ENCODE measurements at regions not wholly inside any gene's neighbourhood (a gene's known extent, or its start where the extent isn't known, plus 50 kb on each side); places are given as distances from the start of the nearest gene placed in this dataset.

GRCh38 chr9:14441976-14442651 lies 128.2 kb upstream of the NFIB start:
- DNase-seq (ENCODE audit: low read depth, low spot score) (no peak), FAIRE-seq (no peak)
- intact Hi-C loops (cut with micrococcal nuclease) = no loop called here
- no peaks in the 10 kb centered on the region for H3K9me1 ChIP-seq (replicated peaks; ENCODE audit: control insufficient read depth, extremely low read depth, insufficient read depth, low read length)
- H3K4me1 ChIP-seq (ENCODE audit: control insufficient read depth, extremely low read depth, insufficient read depth, low read length) = peaks cover 8% of the 10 kb centered on the region
- H3K9ac ChIP-seq (replicated peaks; ENCODE audit: extremely low read depth, insufficient read depth, low read length) = no peak overlapping the region
- H3K79me2 ChIP-seq (ENCODE audit: control insufficient read depth, insufficient read depth, low read length) = no peaks in the 10 kb centered on the region
- CTCF ChIA-PET = interaction anchor here (0.7 to 1.7 kb wide), 5 partner anchors 10 to 327 kb away, joined by 3 to 8 read pairs (median 5); no protein-coding TSS in a partner anchor
- no peak overlapping the region for H3K27ac ChIP-seq (ENCODE audit: insufficient read depth, low read depth, low read length)
- H3K4me2 ChIP-seq (ENCODE audit: insufficient read depth, low read length) = no peak overlapping the region
- dilution Hi-C loops (cut with MboI; ENCODE audit: extremely low pct_ligation_motif_present, low sequenced_read_pairs) = no loop called here
- H3K9me3 ChIP-seq (replicated peaks; ENCODE audit: control insufficient read depth, insufficient read depth, low read length) = no peaks in the 10 kb centered on the region
- BruUV-seq (replicated peaks) = no TSS peak
- no peak overlapping the region for H3K4me3 ChIP-seq (replicated peaks in 1 of 3; ENCODE audit: insufficient read depth in 1 of 3, low read depth in 1 of 3, low read length in 3 of 3)
- no peaks in the 10 kb centered on the region for H3K36me3 ChIP-seq (ENCODE audit: control insufficient read depth in 2 of 2, extremely low read depth in 1 of 2, insufficient read depth in 2 of 2, low read length in 2 of 2)
- no peaks in the 10 kb centered on the region for H4K20me1 ChIP-seq (replicated peaks; ENCODE audit: control insufficient read depth, extremely low read depth, insufficient read depth, low read length)
- no peaks in the 10 kb centered on the region for H3K27me3 ChIP-seq (ENCODE audit: control insufficient read depth in 2 of 2, insufficient read depth in 2 of 2, low read length in 2 of 2)
- POLR2A ChIA-PET = no interaction called here
- TF ChIP-seq POLR2AphosphoS5 (IDR thresholded peaks at IDR 0.05; ENCODE audit: insufficient read depth, low read depth, low read length) (no peak), POLR2A (IDR thresholded peaks at IDR 0.05; ENCODE audit: low read depth, low read length) (no peak), JUN (IDR thresholded peaks at IDR 0.05; ENCODE audit: borderline replicate concordance, insufficient read depth, insufficient read length, low read depth) (no peak)
- TF ChIP-seq, protein P1, sequence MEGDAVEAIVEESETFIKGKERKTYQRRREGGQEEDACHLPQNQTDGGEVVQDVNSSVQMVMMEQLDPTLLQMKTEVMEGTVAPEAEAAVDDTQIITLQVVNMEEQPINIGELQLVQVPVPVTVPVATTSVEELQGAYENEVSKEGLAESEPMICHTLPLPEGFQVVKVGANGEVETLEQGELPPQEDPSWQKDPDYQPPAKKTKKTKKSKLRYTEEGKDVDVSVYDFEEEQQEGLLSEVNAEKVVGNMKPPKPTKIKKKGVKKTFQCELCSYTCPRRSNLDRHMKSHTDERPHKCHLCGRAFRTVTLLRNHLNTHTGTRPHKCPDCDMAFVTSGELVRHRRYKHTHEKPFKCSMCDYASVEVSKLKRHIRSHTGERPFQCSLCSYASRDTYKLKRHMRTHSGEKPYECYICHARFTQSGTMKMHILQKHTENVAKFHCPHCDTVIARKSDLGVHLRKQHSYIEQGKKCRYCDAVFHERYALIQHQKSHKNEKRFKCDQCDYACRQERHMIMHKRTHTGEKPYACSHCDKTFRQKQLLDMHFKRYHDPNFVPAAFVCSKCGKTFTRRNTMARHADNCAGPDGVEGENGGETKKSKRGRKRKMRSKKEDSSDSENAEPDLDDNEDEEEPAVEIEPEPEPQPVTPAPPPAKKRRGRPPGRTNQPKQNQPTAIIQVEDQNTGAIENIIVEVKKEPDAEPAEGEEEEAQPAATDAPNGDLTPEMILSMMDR (IDR thresholded peaks at IDR 0.05; ENCODE audit: extremely low read depth in 1 of 2, insufficient read depth in 1 of 2, low read depth in 1 of 2, low read length in 2 of 2) = peak in 1 of 2 donors; percentile 15
- H2AFZ ChIP-seq (ENCODE audit: low read depth, low read length) = no peak overlapping the region

DNA sequence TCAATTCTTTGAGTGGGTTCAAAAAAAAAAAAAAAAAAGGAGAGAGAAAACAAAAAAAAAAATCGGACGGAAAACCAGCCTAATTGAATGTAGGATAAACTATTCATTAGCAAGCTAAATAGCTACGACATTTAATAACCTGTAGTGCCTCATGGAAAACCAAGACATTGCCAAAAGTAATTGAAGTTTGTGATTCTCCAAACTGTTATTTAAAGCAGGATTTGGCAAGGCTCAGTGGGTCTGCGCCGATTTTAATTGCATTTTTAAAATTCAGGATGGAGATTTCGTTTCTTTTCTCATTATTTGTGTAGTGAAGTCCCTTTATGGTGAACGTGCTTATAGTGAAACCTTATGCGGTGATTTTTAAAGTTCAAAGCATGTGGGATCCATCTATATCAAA lies 127.2 kb upstream of the NFIB start:
- DNase-seq (ENCODE audit: low read depth, low spot score) = no peak
- no TSS peak for BruUV-seq (replicated peaks)
- no peak overlapping the region for H2AFZ ChIP-seq (ENCODE audit: low read depth, low read length)
- H3K9me1 ChIP-seq (replicated peaks; ENCODE audit: control insufficient read depth, extremely low read depth, insufficient read depth, low read length) = no peaks in the 10 kb centered on the region
- no peaks in the 10 kb centered on the region for H4K20me1 ChIP-seq (replicated peaks; ENCODE audit: control insufficient read depth, extremely low read depth, insufficient read depth, low read length)
- no peak overlapping the region for H3K4me3 ChIP-seq (replicated peaks in 1 of 3; ENCODE audit: insufficient read depth in 1 of 3, low read depth in 1 of 3, low read length in 3 of 3)
- no peak for TF ChIP-seq POLR2A (IDR thresholded peaks at IDR 0.05; ENCODE audit: low read depth, low read length)
- TF ChIP-seq JUN (IDR thresholded peaks at IDR 0.05; ENCODE audit: borderline replicate concordance, insufficient read depth, insufficient read length, low read depth) = no peak
- no peak for TF ChIP-seq FOS (IDR thresholded peaks at IDR 0.05; ENCODE audit: borderline replicate concordance, insufficient read depth, low read length)
- TF ChIP-seq, protein P2, sequence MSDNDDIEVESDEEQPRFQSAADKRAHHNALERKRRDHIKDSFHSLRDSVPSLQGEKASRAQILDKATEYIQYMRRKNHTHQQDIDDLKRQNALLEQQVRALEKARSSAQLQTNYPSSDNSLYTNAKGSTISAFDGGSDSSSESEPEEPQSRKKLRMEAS (IDR thresholded peaks at IDR 0.05; ENCODE audit: insufficient read depth, insufficient read length) = no peak
- no peak for TF ChIP-seq GATA2 (IDR thresholded peaks at IDR 0.05; ENCODE audit: insufficient read depth, insufficient read length, low read depth, low read length)
- TF ChIP-seq MYC (IDR thresholded peaks at IDR 0.05; ENCODE audit: low read depth, low read length) = no peak
- no peak for TF ChIP-seq EZH2 (IDR thresholded peaks at IDR 0.05; ENCODE audit: borderline replicate concordance, low read depth, low read length, severe bottlenecking)
- no peak for TF ChIP-seq POLR2AphosphoS5 (IDR thresholded peaks at IDR 0.05; ENCODE audit: insufficient read depth, low read depth, low read length)
- TF ChIP-seq, protein P1 (IDR thresholded peaks at IDR 0.05; ENCODE audit: extremely low read depth in 1 of 2, insufficient read depth in 1 of 2, low read depth in 1 of 2, low read length in 2 of 2) = no peak
- no peak overlapping the region for H3K27ac ChIP-seq (ENCODE audit: insufficient read depth, low read depth, low read length)
- no peaks in the 10 kb centered on the region for H3K9me3 ChIP-seq (replicated peaks; ENCODE audit: control insufficient read depth, insufficient read depth, low read length)
- H3K27me3 ChIP-seq (ENCODE audit: control insufficient read depth in 2 of 2, insufficient read depth in 2 of 2, low read length in 2 of 2) = no peaks in the 10 kb centered on the region
- H3K4me2 ChIP-seq (ENCODE audit: insufficient read depth, low read length) = no peak overlapping the region
- ChIA-PET CTCF (no interaction called here), POLR2A (no interaction called here)
- intact Hi-C loops (cut with micrococcal nuclease) (no loop called here), dilution Hi-C loops (cut with MboI; ENCODE audit: extremely low pct_ligation_motif_present, low sequenced_read_pairs) (no loop called here)
- peaks cover 14% of the 10 kb centered on the region for H3K4me1 ChIP-seq (ENCODE audit: control insufficient read depth, extremely low read depth, insufficient read depth, low read length)
- no peak overlapping the region for H3K9ac ChIP-seq (replicated peaks; ENCODE audit: extremely low read depth, insufficient read depth, low read length)
- H3K36me3 ChIP-seq (ENCODE audit: control insufficient read depth in 2 of 2, extremely low read depth in 1 of 2, insufficient read depth in 2 of 2, low read length in 2 of 2) = no peaks in the 10 kb centered on the region
- FAIRE-seq = no peak
- H3K79me2 ChIP-seq (ENCODE audit: control insufficient read depth, insufficient read depth, low read length) = no peaks in the 10 kb centered on the region
